HG03378 (cell line): ENCODE measurements at regions not wholly inside any gene's neighbourhood (a gene's known extent, or its start where the extent isn't known, plus 50 kb on each side); places are given as distances from the start of the nearest gene placed in this dataset.

Experiments used
- ATAC-seq: cut with Tn5 transposase; IDR thresholded peaks from one replicate; pipeline ENCODE4 v1.9.1; 2021; ENCODE audit warnings: mild to moderate bottlenecking, moderate library complexity; ENCODE audit not compliant: unreplicated experiment

DNA sequence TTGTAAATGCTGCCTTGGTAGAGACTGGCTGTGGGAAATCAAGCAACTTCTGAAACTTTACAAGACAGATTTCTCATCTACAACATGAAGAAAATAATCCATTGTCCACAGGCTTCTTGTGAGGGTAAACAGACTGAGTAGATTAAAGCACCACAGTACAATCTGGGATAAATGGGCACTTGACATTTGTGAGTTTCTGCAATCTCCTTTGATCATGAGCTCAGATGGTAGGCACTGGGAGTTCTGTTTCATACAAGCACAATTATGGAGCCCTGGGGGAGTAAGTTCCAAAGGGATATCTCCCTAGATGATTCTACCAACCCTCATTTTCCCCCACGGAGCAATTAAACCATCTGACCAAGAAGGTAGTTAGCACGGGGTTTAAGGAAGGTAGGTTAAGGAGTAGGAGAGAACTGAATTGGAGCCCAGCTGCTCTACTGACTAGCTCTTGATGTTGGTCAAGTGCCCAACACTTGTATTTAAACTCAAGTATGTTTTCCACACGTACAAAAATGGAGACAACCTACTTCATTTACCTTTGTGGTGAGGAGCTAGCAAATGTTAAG, 479.5 kb upstream of the TNC start:
- no peak for ATAC-seq

DNA sequence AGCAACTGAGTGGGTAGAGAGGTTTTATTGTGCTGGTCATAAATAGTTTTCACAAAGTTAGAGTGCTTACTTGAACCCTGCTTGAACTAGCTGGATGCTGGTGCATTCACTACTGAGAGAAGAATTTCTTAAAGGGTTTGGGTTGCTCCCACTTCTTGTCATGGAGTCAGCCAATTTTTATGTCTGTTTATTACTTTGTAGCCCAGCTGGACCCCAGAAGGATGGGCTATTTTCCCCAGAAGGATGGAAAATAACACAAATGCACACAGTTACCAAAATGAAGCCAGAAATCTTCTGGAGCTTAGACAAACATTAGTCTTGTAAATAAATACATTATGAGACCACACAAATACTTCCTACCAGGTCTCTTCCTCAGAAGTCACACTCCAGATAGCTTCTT, 480.8 kb upstream of the TNC start:
- ATAC-seq = no peak

DNA sequence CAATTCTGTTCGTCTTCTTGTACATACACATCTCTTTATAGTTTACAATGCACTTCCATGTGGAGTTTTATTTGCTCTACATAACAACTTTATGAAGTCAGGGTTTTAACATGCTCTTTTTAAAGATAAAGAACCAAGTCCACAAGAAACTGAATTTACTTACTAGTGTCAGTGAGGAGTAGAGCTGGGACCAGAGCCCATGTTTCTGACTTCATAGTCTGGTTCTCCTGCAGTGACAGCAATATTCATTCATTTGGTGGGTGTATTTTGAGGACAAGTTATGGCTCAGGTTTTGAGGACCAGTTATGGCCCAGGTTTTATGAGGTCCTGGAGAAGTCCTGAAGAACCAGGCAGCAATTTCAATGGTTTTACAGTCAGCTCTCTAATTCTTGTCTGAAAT, 481.9 kb upstream of the TNC start:
- no peak for ATAC-seq

DNA sequence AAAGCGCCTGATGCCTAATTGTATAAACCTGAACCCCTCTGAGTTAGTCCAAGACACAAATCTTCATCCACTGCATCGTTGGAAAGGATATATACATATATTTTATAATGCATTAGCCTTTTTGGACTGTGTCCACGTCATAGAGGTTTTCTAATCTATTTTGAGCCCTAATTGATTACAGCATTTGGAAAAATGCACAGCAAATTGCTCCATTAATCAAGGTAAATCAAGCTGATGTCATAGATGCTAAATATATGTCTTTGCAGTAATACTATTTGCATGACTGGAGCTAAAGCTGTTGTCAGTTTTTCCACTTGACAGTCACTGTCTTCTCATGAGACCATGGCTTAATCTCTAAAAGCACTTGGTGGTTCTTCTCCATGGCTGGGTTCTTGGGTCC, 483.5 kb upstream of the TNC start:
- ATAC-seq = no peak

DNA sequence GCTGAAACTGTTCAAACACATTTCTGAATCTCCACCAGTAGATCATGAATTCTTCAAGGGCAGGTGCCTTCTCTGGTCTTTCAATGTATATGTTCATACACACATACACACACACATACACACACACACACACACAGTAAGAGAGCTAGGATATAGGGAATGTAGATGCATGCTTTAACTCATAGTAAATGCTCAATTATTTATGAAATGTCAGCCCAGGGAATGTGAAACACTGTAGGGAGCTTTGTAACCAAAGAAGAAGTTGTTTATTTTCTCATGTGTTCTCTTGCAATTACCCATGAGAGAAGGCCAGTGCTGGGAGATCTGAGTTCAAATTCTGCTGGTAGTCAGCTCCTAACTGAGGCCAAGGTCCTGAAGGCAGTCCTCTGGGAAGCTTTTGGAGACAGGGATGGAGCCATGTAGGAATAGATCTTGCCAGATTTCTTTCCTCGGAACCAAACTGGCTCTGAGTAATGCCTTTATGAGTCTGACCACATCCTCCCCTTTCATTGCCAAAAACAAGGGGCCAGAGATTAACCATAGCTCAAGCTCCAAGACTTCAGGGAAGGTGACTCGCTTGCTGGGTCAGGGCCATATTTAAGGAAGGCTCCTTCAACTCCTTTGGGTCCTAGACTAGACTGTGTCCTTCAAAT, 487.0 kb upstream of the TNC start:
- no peak for ATAC-seq

DNA sequence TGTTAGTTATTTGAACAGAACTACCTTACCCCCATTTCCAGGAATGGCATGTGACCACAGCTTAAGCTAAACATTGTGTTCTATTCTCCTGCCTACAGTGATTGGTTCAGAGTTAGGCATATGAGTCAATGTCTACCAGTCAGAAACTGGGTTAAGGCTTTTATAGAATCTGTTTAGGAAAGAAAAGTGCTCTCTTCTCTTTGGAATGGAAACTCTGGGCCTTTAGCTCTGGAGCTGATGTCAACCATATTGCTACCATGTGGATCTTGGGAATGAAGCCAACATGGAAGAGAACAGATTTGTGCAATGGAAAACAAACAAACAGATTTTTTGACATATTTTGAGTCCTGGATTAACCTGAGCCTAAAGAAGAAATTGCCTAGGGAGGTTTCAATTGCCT, 488.9 kb upstream of the TNC start:
- no peak for ATAC-seq

DNA sequence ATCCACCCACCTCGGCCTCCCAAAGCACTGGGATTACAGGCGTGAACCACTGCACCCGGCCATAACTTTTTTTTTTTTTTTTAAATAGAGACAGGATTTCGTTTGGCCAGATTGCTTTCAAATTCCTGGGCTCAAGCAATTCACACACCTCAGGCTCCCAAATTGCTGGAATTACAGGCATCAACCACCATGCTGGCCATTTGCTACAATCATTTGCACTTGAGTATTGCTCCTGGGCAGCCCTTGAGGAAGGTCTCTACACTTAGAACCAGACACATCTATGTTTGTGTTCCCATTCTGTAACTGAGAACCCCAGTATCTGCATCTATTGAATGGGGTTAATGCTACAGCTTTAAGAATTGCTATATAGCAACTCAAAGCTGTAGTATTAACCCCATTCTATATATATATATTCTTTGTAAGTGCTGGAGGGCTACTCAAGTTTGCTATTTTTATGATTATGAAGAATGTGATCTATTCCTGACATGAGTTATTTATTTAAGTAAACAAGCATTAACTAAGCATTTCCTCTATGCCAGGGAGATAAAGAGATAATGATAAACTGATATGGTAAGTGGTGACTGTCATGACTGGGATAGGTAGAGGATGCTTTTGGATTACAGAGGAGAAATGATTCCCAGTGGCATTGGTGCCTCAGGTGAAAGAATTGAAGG, 496.5 kb upstream of the TNC start:
- no peak for ATAC-seq

DNA sequence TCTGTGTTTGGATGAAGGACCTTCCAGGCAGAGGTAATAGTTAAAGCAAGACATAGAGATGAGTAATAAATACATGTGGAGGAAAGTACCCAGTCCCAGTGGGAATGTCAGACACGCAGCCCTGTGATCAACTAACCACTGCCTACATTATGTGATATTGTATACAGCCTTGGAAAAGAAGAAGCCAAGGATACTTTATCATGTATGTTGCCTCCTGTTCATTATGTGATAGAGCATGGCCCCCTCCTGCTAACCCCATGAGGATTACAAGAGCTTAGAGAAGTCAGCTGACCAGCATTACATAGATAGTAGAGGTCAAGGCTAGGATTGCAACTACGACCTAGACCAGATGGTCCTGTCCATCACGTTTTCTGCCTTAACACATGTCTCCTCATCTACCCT, 497.0 kb upstream of the TNC start:
- no peak for ATAC-seq

DNA sequence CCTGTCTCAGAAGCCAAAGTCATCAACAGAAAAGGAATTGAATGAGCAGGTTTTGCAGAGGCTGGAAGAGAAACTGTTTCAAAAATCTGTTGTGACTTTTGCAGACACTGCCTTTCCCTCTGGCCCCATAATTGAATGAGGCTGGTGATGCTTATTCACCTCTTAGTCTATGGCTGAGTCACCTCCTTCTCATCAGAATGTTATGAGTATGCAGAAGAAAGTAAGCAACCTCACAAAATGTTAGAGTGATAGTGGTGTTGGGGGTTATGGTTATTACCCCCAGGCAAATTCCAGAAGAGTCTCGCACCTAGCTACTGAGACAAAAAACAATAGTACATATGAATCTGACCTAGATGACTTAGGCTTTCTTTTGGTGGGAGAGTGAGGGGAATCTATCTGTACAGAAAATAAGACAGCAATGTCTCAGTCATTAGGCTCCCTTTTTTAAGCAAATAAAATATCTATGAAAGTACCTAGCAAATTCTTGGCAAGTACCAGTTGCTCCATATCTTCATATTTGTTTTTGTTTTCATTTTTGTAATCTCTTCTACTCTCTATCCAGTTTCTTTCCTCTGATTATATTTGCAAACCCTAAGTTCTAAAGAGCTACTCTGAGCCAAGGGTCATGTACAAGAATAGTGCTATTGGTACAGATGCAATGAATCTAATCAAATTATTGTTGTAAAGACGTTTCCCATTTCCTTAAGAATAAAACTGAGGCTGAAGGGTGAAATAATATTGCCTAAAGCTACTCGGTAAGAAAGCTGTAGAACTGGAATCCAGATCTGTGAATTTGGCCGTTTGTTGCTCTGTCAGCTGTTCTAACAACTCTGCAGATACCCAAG, 498.1 kb upstream of the TNC start:
- ATAC-seq = no peak

DNA sequence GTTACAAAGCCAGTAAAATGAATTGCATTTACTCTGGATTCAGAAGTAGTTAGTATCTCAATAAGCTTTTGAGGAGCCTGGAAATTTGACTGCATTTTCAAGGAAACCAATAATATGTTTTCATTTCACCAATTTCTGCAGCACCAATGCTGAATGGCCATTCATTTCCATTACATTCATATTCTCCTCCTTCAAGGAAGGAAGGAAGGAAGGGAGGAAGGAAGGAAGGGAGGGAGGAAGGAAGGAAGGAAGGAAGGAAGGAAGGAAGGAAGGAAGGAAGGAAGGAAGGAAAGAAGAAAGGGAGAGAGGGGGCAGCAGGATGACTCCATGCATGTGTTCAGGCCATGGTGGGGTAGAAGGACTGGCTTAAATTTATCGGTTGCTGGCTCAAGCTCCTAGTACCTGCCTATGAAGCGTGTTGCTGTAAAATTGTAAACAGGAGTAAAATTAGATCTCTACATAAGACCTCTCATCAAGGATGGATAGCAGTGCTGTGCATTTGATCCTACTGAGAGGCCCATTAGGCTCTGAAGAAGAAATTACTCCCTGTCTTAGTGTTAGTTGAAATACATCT, 498.8 kb upstream of the TNC start:
- no peak for ATAC-seq

DNA sequence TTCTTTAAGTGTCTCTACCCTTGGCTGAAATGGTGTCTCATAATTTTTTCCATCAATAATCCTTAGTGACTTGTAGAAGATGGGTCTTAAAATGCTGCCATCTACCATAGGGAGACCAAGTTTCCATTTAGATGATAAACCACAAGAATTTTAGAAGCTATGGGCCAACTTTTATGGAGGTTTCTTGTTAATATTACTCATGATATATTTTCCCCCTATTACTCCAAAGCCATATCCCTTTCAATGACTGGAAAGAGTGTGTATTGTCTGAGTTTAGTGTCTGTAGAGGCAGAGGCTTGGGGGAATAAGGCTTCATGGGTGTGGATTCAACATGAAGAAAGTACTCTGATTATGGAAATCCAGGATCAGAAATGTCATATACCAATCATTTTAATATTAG, 507.3 kb upstream of the TNC start:
- no peak for ATAC-seq

DNA sequence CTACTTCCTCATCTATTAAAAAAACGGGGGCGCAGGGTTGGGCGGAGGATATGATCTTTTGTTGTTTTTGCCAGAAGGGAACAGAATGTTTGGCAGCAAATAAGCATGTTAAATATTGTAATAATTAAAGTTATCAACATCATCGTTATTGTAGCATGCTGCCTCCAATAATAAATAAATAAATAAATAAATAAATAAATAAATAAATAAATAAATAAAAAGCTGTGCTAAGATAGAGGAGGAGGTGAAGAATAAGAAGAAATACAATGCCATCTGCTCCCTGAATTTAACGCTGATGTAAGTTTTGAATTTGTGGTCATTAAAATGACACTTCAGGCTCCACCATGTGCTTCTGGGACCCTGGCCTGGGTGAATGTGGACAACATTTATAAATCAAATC, 508.0 kb upstream of the TNC start:
- no peak for ATAC-seq

DNA sequence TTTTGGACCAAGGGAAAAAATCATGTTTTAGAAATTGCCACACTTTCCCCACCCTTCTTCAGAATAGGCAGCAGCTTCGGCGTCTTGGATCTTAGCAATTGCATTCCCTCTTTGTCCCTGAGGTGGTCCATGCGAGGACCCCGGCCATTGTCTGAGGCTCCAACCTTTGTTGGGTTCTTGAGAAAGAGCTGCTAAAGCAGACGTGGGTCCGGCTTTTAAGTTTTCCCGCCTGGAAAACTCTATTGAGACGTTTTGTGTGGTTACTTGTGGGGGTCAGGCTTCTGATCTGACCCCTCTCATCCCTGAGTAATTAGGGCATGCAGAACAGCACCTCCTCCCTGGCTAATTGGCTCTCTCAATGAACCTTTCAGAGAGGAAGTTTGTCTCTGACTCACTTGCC, 509.6 kb upstream of the TNC start:
- no peak for ATAC-seq

DNA sequence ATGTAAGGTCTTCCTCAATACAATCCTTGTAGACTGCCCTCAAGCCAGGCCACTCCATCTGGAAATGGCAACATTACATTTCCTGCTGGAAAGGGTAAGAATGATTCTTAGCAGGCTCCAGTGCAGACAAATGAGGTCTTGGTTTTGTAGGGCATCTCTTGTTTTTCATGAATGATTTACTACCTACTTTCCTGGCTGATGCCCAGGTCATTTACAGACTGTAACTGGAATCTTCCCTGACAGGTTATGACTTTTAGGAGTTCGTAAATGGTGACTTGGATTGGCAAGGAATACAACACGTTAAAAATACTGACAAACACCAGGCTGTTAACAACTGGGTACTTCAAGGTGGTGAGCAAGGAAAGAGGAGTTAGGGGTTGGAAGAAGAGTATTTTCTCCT, 510.5 kb upstream of the TNC start:
- ATAC-seq = no peak

DNA sequence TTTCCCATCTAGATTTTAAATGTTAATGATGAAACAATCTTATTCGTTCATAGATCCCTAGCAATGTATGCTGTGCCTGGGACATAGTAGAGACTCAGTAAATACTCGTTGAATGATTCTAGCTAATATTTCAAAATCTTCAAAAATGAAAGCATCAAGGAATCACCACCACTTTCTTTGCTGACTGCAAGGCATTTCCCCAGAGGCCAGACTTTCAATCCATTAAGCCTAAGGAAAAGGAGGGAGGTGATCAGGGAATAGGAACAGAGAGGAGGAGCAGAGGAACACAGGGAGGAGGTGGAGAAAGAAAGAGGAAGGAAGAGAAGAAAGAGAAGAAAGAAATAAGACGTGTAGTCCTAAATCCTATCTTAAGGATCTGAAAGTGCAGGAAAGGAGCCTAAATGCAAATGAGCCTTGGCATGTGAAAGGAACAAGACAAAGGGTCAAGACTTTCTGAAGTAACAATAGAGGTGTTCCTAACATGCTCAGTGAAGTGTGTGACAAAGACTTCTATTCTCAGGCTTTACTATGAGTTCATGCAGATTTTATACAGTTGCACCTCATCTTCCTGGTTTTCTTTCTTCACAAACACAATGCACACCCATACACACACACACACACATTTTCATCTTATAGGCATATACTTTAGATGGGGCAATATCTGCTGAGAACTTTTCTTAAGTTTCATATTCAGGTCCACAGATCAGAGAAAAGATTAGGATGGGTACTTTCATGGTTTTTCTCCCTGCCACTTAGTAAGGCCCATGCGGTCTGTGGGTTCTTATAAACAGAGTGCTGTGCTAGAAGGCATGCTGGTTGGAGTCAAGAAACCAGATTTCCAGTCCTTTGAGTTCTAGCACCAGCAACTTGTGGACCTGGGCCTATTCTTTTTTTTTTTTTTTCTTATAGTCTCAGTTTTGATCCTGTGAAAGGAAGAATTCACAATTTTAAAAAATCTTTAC, 512.2 kb upstream of the TNC start:
- no peak for ATAC-seq

DNA sequence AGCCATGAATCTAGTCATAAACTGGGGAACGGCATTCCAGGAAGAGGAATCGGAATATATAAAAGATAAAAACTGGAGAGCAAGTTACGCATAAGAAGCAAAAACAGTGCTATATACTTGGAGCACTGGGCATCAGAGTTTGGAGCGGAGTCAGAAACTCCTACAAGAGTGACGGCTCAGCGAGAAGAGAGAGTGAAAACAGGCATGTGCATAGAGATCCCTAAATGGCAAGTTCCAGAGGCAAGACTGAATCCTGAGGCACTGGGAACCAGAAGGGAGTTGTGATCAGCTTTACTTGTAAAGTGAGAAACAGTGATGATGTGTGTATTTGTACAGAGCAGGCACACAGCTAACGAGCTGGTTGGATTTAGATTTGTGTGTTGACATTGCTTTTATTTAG, 514.4 kb upstream of the TNC start:
- no peak for ATAC-seq

DNA sequence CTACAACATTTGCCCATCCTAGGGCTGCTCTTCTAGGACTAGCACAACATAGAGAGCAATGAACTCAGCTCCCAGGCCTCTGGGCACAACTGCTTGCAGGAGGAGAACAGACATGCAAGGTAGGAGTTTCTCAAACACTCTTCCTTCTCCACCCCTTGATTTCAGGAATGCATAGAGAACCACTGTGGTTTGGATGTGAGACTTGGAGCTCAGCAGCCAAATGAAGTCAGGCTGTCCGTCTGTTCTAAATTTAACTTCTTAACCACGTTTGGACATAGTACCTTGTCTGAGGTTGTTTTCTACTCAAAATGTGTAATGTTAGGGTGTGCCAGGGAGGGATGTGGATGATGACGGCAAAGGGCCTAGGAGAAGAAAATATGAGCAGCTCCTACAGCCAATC, 515.1 kb upstream of the TNC start:
- ATAC-seq = no peak

DNA sequence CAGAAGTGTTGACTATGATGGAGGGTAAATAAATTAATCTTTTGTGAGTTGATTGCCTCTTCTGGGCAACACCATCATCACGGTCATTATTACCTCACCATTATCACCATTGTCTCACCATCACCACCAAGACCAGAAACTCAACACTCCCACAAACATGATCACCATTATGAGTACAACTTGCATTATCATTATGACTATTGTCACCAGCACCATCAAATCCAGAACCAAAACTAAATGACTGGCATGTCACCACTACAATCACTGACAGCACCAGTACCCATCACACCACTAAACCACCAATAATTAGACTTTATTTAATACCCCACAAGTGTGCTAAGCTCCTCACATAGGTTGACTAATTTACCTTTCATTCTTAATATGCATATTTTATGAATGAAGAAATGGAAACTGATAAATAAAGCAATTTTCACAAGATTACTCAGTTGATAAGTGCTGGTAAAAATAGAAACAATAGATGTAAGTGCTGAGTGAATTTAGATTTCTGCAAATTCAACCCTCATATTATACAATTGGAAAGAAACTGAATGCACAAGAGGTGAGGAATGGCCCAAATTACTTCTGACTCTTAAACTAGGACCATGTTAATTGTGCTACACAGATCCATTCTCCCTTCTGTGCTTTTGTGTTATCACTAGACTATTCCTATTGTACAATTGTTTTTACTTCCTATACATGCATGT, 517.8 kb upstream of the PAPPA start:
- no peak for ATAC-seq

DNA sequence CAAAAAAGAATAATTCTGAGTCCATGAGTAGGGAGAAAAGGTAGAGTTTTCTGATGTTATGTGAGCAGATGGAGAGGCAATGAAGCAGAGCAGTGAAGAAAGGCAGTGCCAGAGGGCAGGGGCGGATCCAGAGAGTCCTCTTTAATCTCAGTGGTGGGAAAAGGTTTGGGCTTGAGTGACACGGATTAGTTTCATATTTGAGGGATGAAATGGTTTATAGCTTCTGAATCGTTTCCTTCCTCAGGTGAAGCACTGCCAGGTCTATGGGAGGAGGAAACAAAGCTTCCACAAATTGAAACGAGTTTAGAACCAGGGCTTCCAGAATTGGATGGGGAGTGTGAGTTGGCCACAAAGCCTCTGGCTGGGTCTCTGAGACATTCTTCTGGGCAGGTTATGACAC, 517.0 kb upstream of the PAPPA start:
- no peak for ATAC-seq

DNA sequence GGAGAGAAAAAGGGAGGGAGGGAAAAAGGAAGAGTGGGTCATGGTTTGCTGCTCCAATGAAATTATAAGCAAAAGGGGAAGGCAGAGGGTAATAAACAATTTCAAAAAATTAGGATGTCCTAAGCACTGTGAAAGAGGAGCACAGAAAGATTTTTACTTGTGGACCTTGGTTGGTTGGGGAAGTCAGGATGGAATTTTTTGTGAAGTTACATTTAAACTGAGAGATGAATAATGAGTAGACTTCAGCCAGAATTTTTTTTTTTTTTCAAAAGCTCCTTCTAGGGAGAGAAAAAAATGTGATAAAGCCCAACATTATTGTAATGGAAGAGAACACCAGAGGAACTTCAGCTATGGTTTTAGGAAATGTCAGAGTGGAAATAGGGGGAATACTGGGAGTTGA, 515.9 kb upstream of the PAPPA start:
- no peak for ATAC-seq
